ENCODE measurements at regions not wholly inside any gene's neighbourhood (a gene's known extent, or its start where the extent isn't known, plus 50 kb on each side); places are given as distances from the start of the nearest gene placed in this dataset.

DNA sequence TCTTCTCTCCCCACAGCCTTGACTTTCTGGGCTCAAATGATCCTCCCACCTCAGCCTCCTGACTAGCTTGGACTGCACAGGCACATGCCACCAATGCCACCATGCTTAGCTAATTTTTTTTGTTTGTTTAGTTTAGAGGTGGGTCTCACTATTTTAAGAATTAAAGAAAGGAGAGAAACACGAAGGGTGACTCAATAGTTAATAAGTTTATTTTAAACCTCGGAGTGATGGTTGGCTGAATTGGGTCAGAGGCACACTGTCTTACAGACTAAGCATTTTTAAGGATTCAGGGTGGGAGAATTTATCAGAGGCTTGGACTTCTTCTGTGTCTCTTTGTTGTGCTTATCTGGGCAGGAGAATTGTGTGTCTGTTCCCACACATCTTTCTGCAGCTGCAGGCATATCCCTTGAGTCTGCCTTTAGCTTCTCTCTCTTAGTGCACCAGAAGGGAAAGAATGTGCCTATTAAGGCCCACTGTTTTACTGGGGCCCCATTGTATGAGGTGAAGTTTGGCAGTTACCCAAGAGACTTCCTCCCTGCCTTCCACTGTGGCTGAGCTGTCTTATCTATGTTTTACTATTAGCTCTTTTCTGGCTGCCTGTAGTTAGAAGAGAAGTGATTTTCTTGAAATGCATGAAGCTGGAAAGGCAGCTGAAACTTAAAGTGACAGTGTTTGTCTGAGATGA is 2172.0 kb downstream of the TP53TG3F start:
- TF ChIP-seq, protein P1, sequence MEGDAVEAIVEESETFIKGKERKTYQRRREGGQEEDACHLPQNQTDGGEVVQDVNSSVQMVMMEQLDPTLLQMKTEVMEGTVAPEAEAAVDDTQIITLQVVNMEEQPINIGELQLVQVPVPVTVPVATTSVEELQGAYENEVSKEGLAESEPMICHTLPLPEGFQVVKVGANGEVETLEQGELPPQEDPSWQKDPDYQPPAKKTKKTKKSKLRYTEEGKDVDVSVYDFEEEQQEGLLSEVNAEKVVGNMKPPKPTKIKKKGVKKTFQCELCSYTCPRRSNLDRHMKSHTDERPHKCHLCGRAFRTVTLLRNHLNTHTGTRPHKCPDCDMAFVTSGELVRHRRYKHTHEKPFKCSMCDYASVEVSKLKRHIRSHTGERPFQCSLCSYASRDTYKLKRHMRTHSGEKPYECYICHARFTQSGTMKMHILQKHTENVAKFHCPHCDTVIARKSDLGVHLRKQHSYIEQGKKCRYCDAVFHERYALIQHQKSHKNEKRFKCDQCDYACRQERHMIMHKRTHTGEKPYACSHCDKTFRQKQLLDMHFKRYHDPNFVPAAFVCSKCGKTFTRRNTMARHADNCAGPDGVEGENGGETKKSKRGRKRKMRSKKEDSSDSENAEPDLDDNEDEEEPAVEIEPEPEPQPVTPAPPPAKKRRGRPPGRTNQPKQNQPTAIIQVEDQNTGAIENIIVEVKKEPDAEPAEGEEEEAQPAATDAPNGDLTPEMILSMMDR (conservative IDR thresholded peaks at IDR 0.05; ENCODE audit: low read depth, low read length), result no peak
- no peak for TF ChIP-seq EZH2 (IDR thresholded peaks at IDR 0.05; ENCODE audit: low read length, unreplicated experiment)
- TF ChIP-seq EZH2phosphoT487 (IDR thresholded peaks at IDR 0.05; ENCODE audit: borderline replicate concordance, low read length), result no peak

All from PC-3 (cell line).